ENCODE measurements at regions not wholly inside any gene's neighbourhood (a gene's known extent, or its start where the extent isn't known, plus 50 kb on each side); places are given as distances from the start of the nearest gene placed in this dataset.

GRCh38 chr11:69385832-69386427 lies 92.0 kb downstream of the MYEOV start:
- intact Hi-C loops (cut with DNase I): no loop called here
- no peak overlapping the region for H3K27ac ChIP-seq
- H3K4me1 ChIP-seq (replicated peaks): no peaks in the 10 kb centered on the region
- WGBS: 86% methylated on average over 14 of the region's 14 CpGs
- H3K9me3 ChIP-seq: no peaks in the 10 kb centered on the region
- H3K27me3 ChIP-seq (replicated peaks; ENCODE audit: insufficient read depth): no peaks in the 10 kb centered on the region
- no peak overlapping the region for H3K4me3 ChIP-seq
- H3K36me3 ChIP-seq: no peaks in the 10 kb centered on the region
- DNase-seq (ENCODE audit: low spot score): no peak
- no peak for TF ChIP-seq POLR2AphosphoS5 (IDR thresholded peaks at IDR 0.05)
- TF ChIP-seq, protein P1, sequence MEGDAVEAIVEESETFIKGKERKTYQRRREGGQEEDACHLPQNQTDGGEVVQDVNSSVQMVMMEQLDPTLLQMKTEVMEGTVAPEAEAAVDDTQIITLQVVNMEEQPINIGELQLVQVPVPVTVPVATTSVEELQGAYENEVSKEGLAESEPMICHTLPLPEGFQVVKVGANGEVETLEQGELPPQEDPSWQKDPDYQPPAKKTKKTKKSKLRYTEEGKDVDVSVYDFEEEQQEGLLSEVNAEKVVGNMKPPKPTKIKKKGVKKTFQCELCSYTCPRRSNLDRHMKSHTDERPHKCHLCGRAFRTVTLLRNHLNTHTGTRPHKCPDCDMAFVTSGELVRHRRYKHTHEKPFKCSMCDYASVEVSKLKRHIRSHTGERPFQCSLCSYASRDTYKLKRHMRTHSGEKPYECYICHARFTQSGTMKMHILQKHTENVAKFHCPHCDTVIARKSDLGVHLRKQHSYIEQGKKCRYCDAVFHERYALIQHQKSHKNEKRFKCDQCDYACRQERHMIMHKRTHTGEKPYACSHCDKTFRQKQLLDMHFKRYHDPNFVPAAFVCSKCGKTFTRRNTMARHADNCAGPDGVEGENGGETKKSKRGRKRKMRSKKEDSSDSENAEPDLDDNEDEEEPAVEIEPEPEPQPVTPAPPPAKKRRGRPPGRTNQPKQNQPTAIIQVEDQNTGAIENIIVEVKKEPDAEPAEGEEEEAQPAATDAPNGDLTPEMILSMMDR (IDR thresholded peaks at IDR 0.05): no peak
- TF ChIP-seq POLR2A (IDR thresholded peaks at IDR 0.05): no peak

DNA sequence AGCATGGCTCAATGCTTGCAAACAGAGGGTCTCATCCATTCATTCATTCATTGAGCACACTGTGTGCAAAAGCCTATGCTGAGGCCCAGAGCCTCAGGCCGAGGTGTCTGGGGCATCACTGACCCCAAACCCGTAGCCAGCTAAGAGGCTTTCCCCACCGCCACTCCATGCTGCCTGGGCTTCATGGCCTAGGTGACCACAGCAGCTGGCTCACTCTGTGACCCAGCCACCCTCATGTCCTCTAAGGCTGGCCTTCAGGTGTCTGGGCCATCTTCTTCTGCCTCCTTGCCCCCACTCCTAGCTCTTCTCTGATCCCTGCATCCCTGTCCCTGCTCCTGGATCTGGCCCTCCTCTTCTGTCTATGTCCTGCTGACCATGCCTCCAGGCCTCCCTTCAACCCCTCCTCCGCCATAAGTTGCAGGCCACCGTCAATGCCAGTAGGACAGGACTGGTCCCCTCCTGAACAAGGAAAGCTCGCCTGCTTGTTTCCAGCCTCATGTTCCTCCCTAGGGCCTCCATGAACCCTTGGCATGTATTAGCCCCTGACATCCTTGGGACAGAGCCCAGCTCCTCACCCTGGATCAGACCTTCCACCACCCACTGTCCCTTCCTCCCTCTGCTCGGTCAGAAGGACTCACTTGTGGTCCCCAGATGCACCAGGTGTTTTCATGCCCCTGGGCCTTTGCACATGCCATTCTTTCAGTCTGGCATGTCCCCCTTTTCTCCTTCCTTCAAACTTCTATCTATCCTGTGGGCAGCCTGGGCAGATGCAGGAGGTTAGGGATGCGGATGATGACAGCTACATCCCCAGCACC lies 92.8 kb downstream of the MYEOV start:
- H3K4me1 ChIP-seq (replicated peaks): no peaks in the 10 kb centered on the region

DNA sequence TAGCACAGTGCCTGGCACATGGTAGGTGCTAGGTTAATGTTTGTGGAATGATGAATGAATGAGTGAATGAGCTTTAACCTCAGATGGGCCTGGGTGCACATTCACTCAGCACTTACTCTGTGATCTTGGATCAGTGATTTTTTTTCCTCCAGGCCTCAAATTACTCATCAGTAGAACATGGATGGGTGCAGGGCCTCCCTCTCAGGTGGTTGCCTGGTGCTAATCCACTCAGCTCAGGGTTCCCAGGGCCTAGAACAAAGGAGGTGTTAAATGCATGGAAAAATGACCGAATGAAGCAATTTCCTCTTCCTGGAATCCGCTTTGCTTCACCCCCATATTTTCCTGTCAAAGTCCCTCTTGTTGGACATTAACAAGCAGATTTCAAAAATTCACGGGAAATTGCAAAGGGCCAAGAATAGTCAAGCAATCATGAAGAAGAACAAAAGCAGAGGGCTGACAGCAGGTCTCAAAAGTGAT lies 93.5 kb downstream of the MYEOV start:
- Histone ChIP-seq H3K27ac (no peak overlapping the region), H3K4me1 (replicated peaks) (no peaks in the 10 kb centered on the region), H3K9me3 (no peaks in the 10 kb centered on the region), H3K4me3 (no peak overlapping the region), H3K36me3 (no peaks in the 10 kb centered on the region), H3K27me3 (replicated peaks; ENCODE audit: insufficient read depth) (no peaks in the 10 kb centered on the region)
- no peak for DNase-seq (ENCODE audit: low spot score)
- TF ChIP-seq POLR2A (IDR thresholded peaks at IDR 0.05) (no peak), POLR2AphosphoS5 (IDR thresholded peaks at IDR 0.05) (no peak)
- TF ChIP-seq, protein P1 (IDR thresholded peaks at IDR 0.05): no peak
- WGBS: 88% methylated on average over 3 of the region's 3 CpGs
- intact Hi-C loops (cut with DNase I): no loop called here

More for the DNA sequence above, 92.8 kb downstream of the MYEOV start:
- Histone ChIP-seq H3K9me3 (no peaks in the 10 kb centered on the region), H3K4me3 (no peak overlapping the region), H3K27ac (no peak overlapping the region), H3K36me3 (no peaks in the 10 kb centered on the region), H3K27me3 (replicated peaks; ENCODE audit: insufficient read depth) (no peaks in the 10 kb centered on the region)
- WGBS: 93% methylated on average over 8 of the region's 8 CpGs
- no peak for TF ChIP-seq POLR2AphosphoS5 (IDR thresholded peaks at IDR 0.05)
- TF ChIP-seq, protein P1 (IDR thresholded peaks at IDR 0.05): no peak
- no peak for TF ChIP-seq POLR2A (IDR thresholded peaks at IDR 0.05)
- intact Hi-C loops (cut with DNase I): no loop called here
- no peak for DNase-seq (ENCODE audit: low spot score)

- no peak for DNase-seq (ENCODE audit: low spot score)
- H3K36me3 ChIP-seq: no peaks in the 10 kb centered on the region
Measured at GRCh38 chr11:69388210-69388609, 93.3 kb upstream of the LINC01488 start.

More at GRCh38 chr11:69388210-69388609, 93.3 kb upstream of the LINC01488 start:
- Histone ChIP-seq H3K9me3 (no peaks in the 10 kb centered on the region), H3K27me3 (replicated peaks; ENCODE audit: insufficient read depth) (no peaks in the 10 kb centered on the region), H3K4me3 (no peak overlapping the region), H3K27ac (no peak overlapping the region), H3K4me1 (replicated peaks) (no peaks in the 10 kb centered on the region)
- no peak for TF ChIP-seq POLR2A (IDR thresholded peaks at IDR 0.05)
- TF ChIP-seq, protein P1 (IDR thresholded peaks at IDR 0.05): no peak
- no peak for TF ChIP-seq POLR2AphosphoS5 (IDR thresholded peaks at IDR 0.05)
- intact Hi-C loops (cut with DNase I): no loop called here

All from prostate gland (tissue), 2 donors.